GM12878 (cell line): ENCODE measurements at regions not wholly inside any gene's neighbourhood (a gene's known extent, or its start where the extent isn't known, plus 50 kb on each side); places are given as distances from the start of the nearest gene placed in this dataset.

Source experiments
- ATAC-seq: fragments of 200-7000 bp; cut with Tn5 transposase; 3 replicates; pipeline ENCODE4 v1.9.1; 2020; ENCODE audit warnings: mild to moderate bottlenecking, moderate library complexity
- BruUV-seq: library from RNA; stranded (reverse); fragments of 400-500 nt; replicated peaks from 2 replicates; lab custom pipeline; 2021; lab: Mats Ljungman, UMichigan
- CTCF ChIA-PET: fragments of 300-600 bp; sonication (Branson Sonifier 250); formaldehyde crosslinking; extraction: SDS; loops from one replicate; lab custom pipeline; 2021; ENCODE audit warnings: inconsistent platforms; lab: Yijun Ruan, JAX
- POLR2A ChIA-PET: fragments of 350-600 bp; formaldehyde crosslinking; extraction: SDS; loops from one replicate; lab custom pipeline; 2021; ENCODE audit warnings: inconsistent platforms; lab: Charles Lee
- RAD21 ChIA-PET: fragments of 300-600 bp; sonication (Branson Sonifier 250); formaldehyde crosslinking; loops from one replicate; lab custom pipeline; 2023; ENCODE audit warnings: antibody characterized with exemption; ENCODE audit not compliant: unreplicated experiment; lab: Charles Lee
- SMC1A ChIA-PET: fragments of 300-600 bp; sonication (Branson Sonifier 250); formaldehyde crosslinking; loops from one replicate; lab custom pipeline; 2023; ENCODE audit not compliant: unreplicated experiment, uncharacterized antibody; lab: Charles Lee
- DNase-seq: peaks from one replicate; pipeline ENCODE4 v3.0.0-alpha.2; 2011; ENCODE audit warnings: low read depth, low spot score
- FAIRE-seq: peaks from 3 replicates; lab custom pipeline; 2011; peaks lifted over from hg19 to GRCh38; lab: Jason Lieb, UNC
- H2AFZ ChIP-seq: 2 replicates; pipeline ENCODE4 v1.6.0; 2011; ENCODE audit warnings: low read depth, low read length, control low read depth; ENCODE audit not compliant: control insufficient read depth
- H3K27ac ChIP-seq: 2 replicates; pipeline ENCODE4 v1.5.1; 2011; ENCODE audit warnings: control low read depth; ENCODE audit not compliant: control insufficient read depth, insufficient read depth
- H3K27me3 ChIP-seq, 2 experiments: replicated peaks in 1 of 2; 2 replicates each; pipeline versions ENCODE4 v1.6.0 to v1.6.1; 2011; ENCODE audit warnings: low read length in 1 of 2; ENCODE audit not compliant: control insufficient read depth in 2 of 2, insufficient read depth in 2 of 2
- H3K36me3 ChIP-seq, 2 experiments: 2 replicates each; pipeline ENCODE4 v1.5.1; 2011; ENCODE audit warnings: low read length in 1 of 2; ENCODE audit not compliant: control insufficient read depth in 2 of 2, insufficient read depth in 2 of 2
- H3K4me1 ChIP-seq: 2 replicates; pipeline ENCODE4 v1.6.1; 2011; ENCODE audit warnings: mild to moderate bottlenecking, low read length, moderate library complexity, mixed read lengths; ENCODE audit not compliant: control insufficient read depth, insufficient read depth
- H3K4me2 ChIP-seq: 2 replicates; pipeline ENCODE4 v1.6.0; 2011; ENCODE audit warnings: control low read depth; ENCODE audit not compliant: control insufficient read depth, insufficient read depth
- H3K4me3 ChIP-seq: fragments of 200-600 bp; sonication (generic); 2 replicates; pipeline ENCODE4 v1.5.1; 2016
- H3K79me2 ChIP-seq: 2 replicates; pipeline ENCODE4 v1.6.0; 2011; ENCODE audit warnings: low read length; ENCODE audit not compliant: control insufficient read depth, insufficient read depth
- H3K9ac ChIP-seq: 2 replicates; pipeline ENCODE4 v1.8.0; 2011; ENCODE audit warnings: low read length, control low read depth, mixed read lengths; ENCODE audit not compliant: control insufficient read depth, insufficient read depth
- H3K9me3 ChIP-seq: replicated peaks from 3 replicates; pipeline ENCODE4 v1.5.1; 2011; ENCODE audit warnings: mild to moderate bottlenecking, low read length; ENCODE audit not compliant: control insufficient read depth, insufficient read depth
- H4K20me1 ChIP-seq: 2 replicates; pipeline ENCODE4 v1.6.0; 2011; ENCODE audit not compliant: control insufficient read depth, insufficient read depth
- MLLT1 ChIP-seq: fragments of 450-650 bp; IDR thresholded peaks from 2 replicates; pipeline ENCODE4 v1.6.1; 2016; ENCODE audit warnings: mild to moderate bottlenecking
- MXI1 ChIP-seq: fragments of 150-350 bp; IDR thresholded peaks from 2 replicates; pipeline ENCODE4 v1.6.1; 2011; ENCODE audit warnings: low read depth, mild to moderate bottlenecking, inconsistent platforms, low read length, improper control_type of control experiment
- NR2F1 ChIP-seq: fragments of 450-650 bp; conservative IDR thresholded peaks from 2 replicates; pipeline ENCODE4 v1.6.1; 2017; ENCODE audit warnings: mild to moderate bottlenecking
- POLR2AphosphoS5 ChIP-seq: IDR thresholded peaks from 2 replicates; pipeline ENCODE4 v1.6.1; 2011; ENCODE audit warnings: mild to moderate bottlenecking, low read length, inconsistent platforms
- RB1 ChIP-seq: fragments of 450-650 bp; formaldehyde crosslinking; IDR thresholded peaks from 2 replicates; pipeline ENCODE4 v1.6.1; 2017; ENCODE audit warnings: mild to moderate bottlenecking, borderline replicate concordance
- TCF3 ChIP-seq: IDR thresholded peaks from 2 replicates; pipeline ENCODE4 v1.6.1; 2012; ENCODE audit warnings: low read depth, mild to moderate bottlenecking, low read length, borderline replicate concordance; ENCODE audit not compliant: insufficient read depth
- ZBTB11 ChIP-seq: fragments of 450-650 bp; formaldehyde crosslinking; IDR thresholded peaks from 2 replicates; pipeline ENCODE4 v1.5.0; 2022; ENCODE audit warnings: mild to moderate bottlenecking, missing genetic modification characterization
- WGBS: methylation state at CpG from one replicate; pipeline ENCODE4 v1.1.6; 2016; ENCODE audit warnings: low lambda C conversion rate; ENCODE audit not compliant: insufficient replicate concordance, insufficient coverage; ENCODE audit errors: missing lambda C conversion rate; 5-methylcytosine and 5-hydroxymethylcytosine counted together
- in situ Hi-C: fragments of 300-500 bp; cut with MboI; formaldehyde crosslinking; loops from 9 replicates; pipeline ENCODE4 v1.14.3; 2018; ENCODE audit warnings: mixed read lengths
- intact Hi-C: fragments of 100-400 bp; cut with micrococcal nuclease; formaldehyde crosslinking; loops from one replicate; pipeline ENCODE4 v1.14.2; 2022; ENCODE audit not compliant: unreplicated experiment
- TF ChIP-seq, protein P1 (sequence below): fragments of 450-650 bp; formaldehyde crosslinking; IDR thresholded peaks from 2 replicates; pipeline ENCODE4 v1.4.0; 2020; ENCODE audit warnings: mild to moderate bottlenecking, moderate library complexity

DNA sequence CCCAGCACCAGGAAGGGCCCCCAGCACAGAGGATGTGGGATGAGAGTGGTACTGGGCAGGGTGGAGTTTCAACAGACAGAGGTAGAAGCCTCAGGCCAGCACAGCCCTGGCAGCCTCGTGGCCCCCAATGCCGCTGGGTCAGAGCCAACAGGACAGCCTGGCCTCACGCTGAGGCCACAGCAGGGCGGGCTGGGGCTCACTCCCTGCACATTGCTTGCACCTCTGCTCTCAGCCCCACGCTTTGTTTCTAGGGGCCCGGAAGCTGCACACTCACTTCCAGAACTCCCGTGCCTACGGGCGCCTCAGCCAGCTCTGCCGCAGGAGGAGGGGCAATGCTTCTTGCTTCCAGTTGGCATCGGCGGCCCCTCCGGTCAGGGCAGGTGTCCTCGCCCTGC, 72.9 kb downstream of the SIK1 start (continued):
- 0 out of 2 replicates have a peak, but pooled peaks have one; percentile 61 for TF ChIP-seq MXI1

DNA sequence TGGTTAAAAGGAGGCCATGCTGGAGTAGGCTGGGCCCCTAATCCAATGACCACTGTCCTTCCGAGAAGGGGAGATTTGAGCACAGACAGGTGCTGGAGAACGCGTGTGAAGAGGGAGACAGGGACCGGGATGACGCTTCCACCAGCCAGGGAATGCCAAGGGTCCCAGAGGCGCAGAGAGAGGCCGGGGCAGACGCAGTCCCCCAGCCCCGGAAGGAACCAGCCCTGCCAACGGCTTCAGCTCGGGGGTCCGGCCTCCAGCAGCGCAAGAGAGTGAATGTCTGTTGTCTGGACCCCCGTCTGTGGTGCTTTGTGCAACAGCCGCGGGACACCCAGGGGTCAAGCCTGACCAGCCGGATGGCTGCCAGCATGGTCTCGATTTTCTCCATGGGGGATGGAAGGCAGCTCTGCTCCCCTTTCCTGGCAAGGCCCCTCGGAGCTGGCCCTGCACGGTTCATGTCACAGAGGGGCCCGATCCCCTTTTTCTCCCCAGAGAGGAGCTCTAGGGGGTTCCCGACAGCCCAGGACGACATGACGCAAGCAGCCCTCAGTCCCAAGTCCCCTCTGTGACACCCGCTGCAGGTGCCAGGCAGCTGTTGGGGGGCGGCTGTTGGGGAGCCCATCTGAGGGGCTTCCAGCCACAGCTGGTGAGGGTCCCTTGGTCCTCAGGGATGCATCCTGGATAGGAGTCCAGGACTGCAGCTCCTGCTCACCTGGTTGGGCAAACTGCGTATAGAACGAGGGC, 73.5 kb downstream of the SIK1 start:
- Histone ChIP-seq H3K27me3 (no peaks in the 10 kb centered on the region), H3K9ac (peak overlapping the region; percentile 100), H3K36me3 (no peaks in the 10 kb centered on the region), H3K79me2 (peaks cover 12% of the 10 kb centered on the region), H4K20me1 (no peaks in the 10 kb centered on the region), H3K4me2 (peak overlapping the region; percentile 99), H3K27ac (peak overlapping the region; percentile 100), H3K4me1 (peaks cover 44% of the 10 kb centered on the region), H2AFZ (no peak overlapping the region), H3K4me3 (peak overlapping the region; percentile 62), H3K9me3 (no peaks in the 10 kb centered on the region; the same call in 2 of the 3 replicates)
- CTCF ChIA-PET: interaction anchor here (0.7 to 2.5 kb wide), 6 partner anchors 12 to 292 kb away, joined by 3 to 9 read pairs (median 3); no protein-coding TSS in a partner anchor
- POLR2A ChIA-PET: interaction anchor here (0.8 to 1.7 kb wide), 6 partner anchors 10 to 1467 kb away, joined by 3 to 6 read pairs (median 3); no protein-coding TSS in a partner anchor
- DNase-seq: no peak
- SMC1A ChIA-PET: interaction anchor here (0.6 to 2.1 kb wide), 9 partner anchors 15 to 460 kb away, joined by 3 to 6 read pairs (median 4); no protein-coding TSS in a partner anchor
- in situ Hi-C loops (no loop called here), intact Hi-C loops (loop anchor here (2.0 kb wide), 1 partner anchor 47 kb away; no protein-coding TSS in a partner anchor)
- ATAC-seq: peak; percentile 41
- no peak for FAIRE-seq
- RAD21 ChIA-PET: interaction anchor here (0.6 to 2.9 kb wide), 8 partner anchors 34 to 584 kb away, joined by 3 to 11 read pairs (median 4); partner anchors contain the start of gene PKNOX1
- 20% methylated on average over 28 of the region's 28 CpGs for WGBS
- TSS peak; percentile 99 for BruUV-seq
- TF ChIP-seq TCF3 (peak; percentile 69; the same call in 1 of the 2 replicates), MLLT1 (no peak; the same call in 1 of the 2 replicates), RB1 (0 out of 2 replicates have a peak, but pooled peaks have one; percentile 6), POLR2AphosphoS5 (peak; percentile 93), NR2F1 (0 out of 2 replicates have a peak, but pooled peaks have one; percentile 38), ZBTB11 (peak; percentile 46; the same call in 1 of the 2 replicates)
- TF ChIP-seq, protein P1, sequence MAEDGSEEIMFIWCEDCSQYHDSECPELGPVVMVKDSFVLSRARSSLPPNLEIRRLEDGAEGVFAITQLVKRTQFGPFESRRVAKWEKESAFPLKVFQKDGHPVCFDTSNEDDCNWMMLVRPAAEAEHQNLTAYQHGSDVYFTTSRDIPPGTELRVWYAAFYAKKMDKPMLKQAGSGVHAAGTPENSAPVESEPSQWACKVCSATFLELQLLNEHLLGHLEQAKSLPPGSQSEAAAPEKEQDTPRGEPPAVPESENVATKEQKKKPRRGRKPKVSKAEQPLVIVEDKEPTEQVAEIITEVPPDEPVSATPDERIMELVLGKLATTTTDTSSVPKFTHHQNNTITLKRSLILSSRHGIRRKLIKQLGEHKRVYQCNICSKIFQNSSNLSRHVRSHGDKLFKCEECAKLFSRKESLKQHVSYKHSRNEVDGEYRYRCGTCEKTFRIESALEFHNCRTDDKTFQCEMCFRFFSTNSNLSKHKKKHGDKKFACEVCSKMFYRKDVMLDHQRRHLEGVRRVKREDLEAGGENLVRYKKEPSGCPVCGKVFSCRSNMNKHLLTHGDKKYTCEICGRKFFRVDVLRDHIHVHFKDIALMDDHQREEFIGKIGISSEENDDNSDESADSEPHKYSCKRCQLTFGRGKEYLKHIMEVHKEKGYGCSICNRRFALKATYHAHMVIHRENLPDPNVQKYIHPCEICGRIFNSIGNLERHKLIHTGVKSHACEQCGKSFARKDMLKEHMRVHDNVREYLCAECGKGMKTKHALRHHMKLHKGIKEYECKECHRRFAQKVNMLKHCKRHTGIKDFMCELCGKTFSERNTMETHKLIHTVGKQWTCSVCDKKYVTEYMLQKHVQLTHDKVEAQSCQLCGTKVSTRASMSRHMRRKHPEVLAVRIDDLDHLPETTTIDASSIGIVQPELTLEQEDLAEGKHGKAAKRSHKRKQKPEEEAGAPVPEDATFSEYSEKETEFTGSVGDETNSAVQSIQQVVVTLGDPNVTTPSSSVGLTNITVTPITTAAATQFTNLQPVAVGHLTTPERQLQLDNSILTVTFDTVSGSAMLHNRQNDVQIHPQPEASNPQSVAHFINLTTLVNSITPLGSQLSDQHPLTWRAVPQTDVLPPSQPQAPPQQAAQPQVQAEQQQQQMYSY (CRISPR knock-in tag): 0 out of 2 replicates have a peak, but pooled peaks have one; percentile 65
